Neural progenitor cell (in vitro differentiated cells): ENCODE measurements at regions not wholly inside any gene's neighbourhood (a gene's known extent, or its start where the extent isn't known, plus 50 kb on each side); places are given as distances from the start of the nearest gene placed in this dataset.

ENCODE experiments used
- DNase-seq: peaks from one replicate; pipeline ENCODE4 v3.0.0-alpha.2; 2016; ENCODE audit warnings: low spot score
- H2AFZ ChIP-seq: fragments of 200-600 bp; sonication (generic); replicated peaks from 2 replicates; pipeline ENCODE4 v1.6.1; 2016; ENCODE audit warnings: antibody characterized with exemption
- H3F3A ChIP-seq: fragments of 200-600 bp; sonication (generic); 2 replicates; pipeline ENCODE4 v1.6.1; 2016; ENCODE audit warnings: antibody characterized with exemption, low read depth
- H3K27ac ChIP-seq: fragments of 200-600 bp; sonication (generic); 2 replicates; pipeline ENCODE4 v1.5.1; 2016; ENCODE audit warnings: mild to moderate bottlenecking
- H3K27me3 ChIP-seq: fragments of 200-600 bp; sonication (generic); 2 replicates; pipeline ENCODE4 v1.6.1; 2016; ENCODE audit warnings: mild to moderate bottlenecking, moderate library complexity
- H3K36me3 ChIP-seq: fragments of 200-600 bp; sonication (generic); 2 replicates; pipeline ENCODE4 v1.5.1; 2016
- H3K4me1 ChIP-seq: fragments of 200-600 bp; sonication (generic); 2 replicates; pipeline ENCODE4 v1.6.1; 2016; ENCODE audit warnings: mixed run types
- H3K4me2 ChIP-seq: fragments of 200-600 bp; sonication (generic); 2 replicates; pipeline ENCODE4 v1.6.1; 2016
- H3K4me3 ChIP-seq: fragments of 200-600 bp; sonication (generic); 2 replicates; pipeline ENCODE4 v1.5.1; 2016
- H3K79me2 ChIP-seq: fragments of 200-600 bp; sonication (generic); 2 replicates; pipeline ENCODE4 v1.6.1; 2016; ENCODE audit warnings: low read depth
- H3K9ac ChIP-seq: fragments of 200-600 bp; sonication (generic); 2 replicates; pipeline ENCODE4 v1.6.1; 2016
- H3K9me3 ChIP-seq: fragments of 200-600 bp; sonication (generic); 2 replicates; pipeline ENCODE4 v1.5.1; 2016; ENCODE audit warnings: low read depth
- H4K20me1 ChIP-seq: fragments of 200-600 bp; sonication (generic); 2 replicates; pipeline ENCODE4 v1.6.1; 2016; ENCODE audit warnings: low read depth
- H3K27ac Mint-ChIP-seq: 3 replicates; pipeline ENCODE4 v1.8.0; 2021; ENCODE audit warnings: mixed read lengths
- H3K27me3 Mint-ChIP-seq: 2 replicates; pipeline ENCODE4 v1.8.0; 2022; ENCODE audit warnings: low read depth, mild to moderate bottlenecking, inconsistent platforms, moderate library complexity, mixed read lengths; ENCODE audit not compliant: insufficient read depth
- H3K36me3 Mint-ChIP-seq: 3 replicates; pipeline ENCODE4 v1.8.0; 2021; ENCODE audit warnings: mixed read lengths
- H3K4me1 Mint-ChIP-seq: 3 replicates; pipeline ENCODE4 v1.8.0; 2021; ENCODE audit warnings: mixed read lengths
- H3K4me3 Mint-ChIP-seq: 3 replicates; pipeline ENCODE4 v1.8.0; 2021; ENCODE audit warnings: mild to moderate bottlenecking, moderate library complexity, mixed read lengths
- H3K9me3 Mint-ChIP-seq: 3 replicates; pipeline ENCODE4 v1.8.0; 2020; ENCODE audit warnings: mixed read lengths
- CTCF ChIP-seq: fragments of 200-600 bp; sonication (generic); IDR thresholded peaks from 2 replicates; pipeline ENCODE4 v1.5.1; 2017; ENCODE audit warnings: antibody characterized with exemption, mild to moderate bottlenecking
- EZH2 ChIP-seq: fragments of 200-600 bp; sonication (generic); IDR thresholded peaks from 2 replicates; pipeline ENCODE4 v1.6.1; 2017; ENCODE audit warnings: antibody characterized with exemption, mild to moderate bottlenecking, moderate library complexity
- EZH2phosphoT487 ChIP-seq: fragments of 200-600 bp; sonication (generic); IDR thresholded peaks from 2 replicates; pipeline ENCODE4 v1.6.1; 2017; ENCODE audit warnings: antibody characterized with exemption

- Histone ChIP-seq H3F3A (no peaks in the 10 kb centered on the region), H4K20me1 (no peaks in the 10 kb centered on the region), H3K4me1 (no peaks in the 10 kb centered on the region)
Observed at GRCh38 chr4:10181745-10182445, 65.3 kb upstream of the WDR1 start.

GRCh38 chr4:10180927-10181744 is 64.5 kb upstream of the WDR1 start:
- Histone ChIP-seq H3K4me1 (no peaks in the 10 kb centered on the region), H3K27me3 (no peaks in the 10 kb centered on the region), H3K36me3 (no peaks in the 10 kb centered on the region), H3K79me2 (no peaks in the 10 kb centered on the region), H2AFZ (no peak overlapping the region), H3K9me3 (no peaks in the 10 kb centered on the region), H3F3A (no peaks in the 10 kb centered on the region), H3K4me2 (no peak overlapping the region), H3K27ac (no peak overlapping the region), H3K4me3 (no peak overlapping the region), H4K20me1 (no peaks in the 10 kb centered on the region), H3K9ac (no peak overlapping the region)
- TF ChIP-seq EZH2 (no peak), CTCF (no peak), EZH2phosphoT487 (no peak)
- no peak overlapping the region for H3K27ac Mint-ChIP-seq
- H3K9me3 Mint-ChIP-seq, result no peaks in the 10 kb centered on the region
- H3K36me3 Mint-ChIP-seq, result no peaks in the 10 kb centered on the region
- no peak overlapping the region for H3K4me3 Mint-ChIP-seq
- DNase-seq, result no peak
- no peaks in the 10 kb centered on the region for H3K27me3 Mint-ChIP-seq
- no peaks in the 10 kb centered on the region for H3K4me1 Mint-ChIP-seq

More at GRCh38 chr4:10181745-10182445, 65.3 kb upstream of the WDR1 start:
- no peaks in the 10 kb centered on the region for H3K9me3 ChIP-seq
- no peak for DNase-seq
- Mint-ChIP-seq H3K9me3 (no peaks in the 10 kb centered on the region), H3K27ac (no peak overlapping the region), H3K4me1 (no peaks in the 10 kb centered on the region), H3K4me3 (no peak overlapping the region), H3K36me3 (no peaks in the 10 kb centered on the region), H3K27me3 (no peaks in the 10 kb centered on the region)
- no peak overlapping the region for H3K9ac ChIP-seq
- H3K79me2 ChIP-seq, result no peaks in the 10 kb centered on the region
- no peaks in the 10 kb centered on the region for H3K36me3 ChIP-seq
- H3K27me3 ChIP-seq, result no peaks in the 10 kb centered on the region
- no peak for TF ChIP-seq EZH2
- TF ChIP-seq EZH2phosphoT487, result no peak
- TF ChIP-seq CTCF, result no peak
- no peak overlapping the region for H3K27ac ChIP-seq
- no peak overlapping the region for H3K4me3 ChIP-seq
- H3K4me2 ChIP-seq, result no peak overlapping the region
- no peak overlapping the region for H2AFZ ChIP-seq

- Histone ChIP-seq H3K4me1 (no peaks in the 10 kb centered on the region), H3K4me2 (no peak overlapping the region), H3K27me3 (no peaks in the 10 kb centered on the region), H4K20me1 (no peaks in the 10 kb centered on the region), H3F3A (no peaks in the 10 kb centered on the region), H3K79me2 (no peaks in the 10 kb centered on the region), H3K9ac (no peak overlapping the region), H3K27ac (no peak overlapping the region), H3K4me3 (no peak overlapping the region), H2AFZ (no peak overlapping the region), H3K9me3 (no peaks in the 10 kb centered on the region), H3K36me3 (no peaks in the 10 kb centered on the region)
- no peaks in the 10 kb centered on the region for H3K4me1 Mint-ChIP-seq
- no peaks in the 10 kb centered on the region for H3K9me3 Mint-ChIP-seq
- H3K27me3 Mint-ChIP-seq, result no peaks in the 10 kb centered on the region
- no peak for DNase-seq
- no peak overlapping the region for H3K4me3 Mint-ChIP-seq
- no peak for TF ChIP-seq EZH2phosphoT487
- no peak for TF ChIP-seq EZH2
- no peak for TF ChIP-seq CTCF
- H3K27ac Mint-ChIP-seq, result no peak overlapping the region
- H3K36me3 Mint-ChIP-seq, result no peaks in the 10 kb centered on the region
Observed at GRCh38 chr4:10180603-10180926, 64.0 kb upstream of the WDR1 start.
